Loucy (cell line): ENCODE measurements at regions not wholly inside any gene's neighbourhood (a gene's known extent, or its start where the extent isn't known, plus 50 kb on each side); places are given as distances from the start of the nearest gene placed in this dataset.

Experiments used
- H2AFZ ChIP-seq: fragments of 200-600 bp; sonication (generic); 2 replicates; pipeline ENCODE4 v1.6.0; 2016; ENCODE audit warnings: antibody characterized with exemption, mild to moderate bottlenecking, low read length, moderate library complexity
- H3F3A ChIP-seq: fragments of 200-600 bp; 2 replicates; pipeline ENCODE4 v1.6.0; 2016; ENCODE audit warnings: antibody characterized with exemption, low read depth, mild to moderate bottlenecking
- H3K27me3 ChIP-seq: fragments of 200-600 bp; sonication (generic); 2 replicates; pipeline ENCODE4 v1.6.1; 2014; ENCODE audit warnings: low read length, mild to moderate bottlenecking; ENCODE audit not compliant: insufficient read depth, poor library complexity, severe bottlenecking
- H3K36me3 ChIP-seq: fragments of 200-600 bp; sonication (generic); 2 replicates; pipeline ENCODE4 v1.6.1; 2016; ENCODE audit warnings: low read length; ENCODE audit not compliant: insufficient read depth
- H3K4me1 ChIP-seq: fragments of 200-600 bp; sonication (generic); 2 replicates; pipeline ENCODE4 v1.5.1; 2014; ENCODE audit warnings: low read length, mild to moderate bottlenecking; ENCODE audit not compliant: insufficient read depth, poor library complexity, severe bottlenecking
- H3K4me2 ChIP-seq: fragments of 200-600 bp; sonication (generic); 2 replicates; pipeline ENCODE4 v1.6.0; 2014; ENCODE audit warnings: antibody characterized with exemption, low read length, low read depth, mild to moderate bottlenecking; ENCODE audit not compliant: poor library complexity, severe bottlenecking
- H3K4me3 ChIP-seq: fragments of 200-600 bp; sonication (generic); 2 replicates; pipeline ENCODE4 v1.5.1; 2014; ENCODE audit warnings: low read length, mild to moderate bottlenecking, mixed read lengths; ENCODE audit not compliant: poor library complexity, severe bottlenecking
- H3K79me2 ChIP-seq: fragments of 200-600 bp; sonication (generic); 2 replicates; pipeline ENCODE4 v1.6.1; 2014; ENCODE audit warnings: low read length; ENCODE audit not compliant: insufficient read depth
- H3K9ac ChIP-seq: fragments of 200-600 bp; sonication (generic); 2 replicates; pipeline ENCODE4 v1.6.0; 2014; ENCODE audit warnings: mild to moderate bottlenecking, low read depth, low read length, moderate library complexity; ENCODE audit not compliant: poor library complexity, severe bottlenecking
- H3K9me2 ChIP-seq: fragments of 200-600 bp; sonication (generic); replicated peaks from 2 replicates; pipeline ENCODE4 v1.6.1; 2016; ENCODE audit warnings: low read depth, low read length, mixed read lengths
- H3K9me3 ChIP-seq: fragments of 200-600 bp; sonication (generic); 2 replicates; pipeline ENCODE4 v1.6.1; 2014; ENCODE audit warnings: mild to moderate bottlenecking, antibody characterized with exemption, low read length, low read depth; ENCODE audit not compliant: insufficient read depth
- H4K20me1 ChIP-seq: fragments of 200-600 bp; sonication (generic); 2 replicates; pipeline ENCODE4 v1.6.0; 2014; ENCODE audit warnings: antibody characterized with exemption, low read length, mild to moderate bottlenecking; ENCODE audit not compliant: insufficient read depth, poor library complexity, severe bottlenecking
- CTCF ChIP-seq: fragments of 200-600 bp; sonication (generic); conservative IDR thresholded peaks from 2 replicates; pipeline ENCODE4 v1.5.1; 2014; ENCODE audit warnings: mild to moderate bottlenecking, antibody characterized with exemption, low read length
- EZH2phosphoT487 ChIP-seq: fragments of 200-600 bp; IDR thresholded peaks from 2 replicates; pipeline ENCODE4 v1.6.1; 2018; ENCODE audit warnings: antibody characterized with exemption, mild to moderate bottlenecking, moderate library complexity, borderline replicate concordance

DNA sequence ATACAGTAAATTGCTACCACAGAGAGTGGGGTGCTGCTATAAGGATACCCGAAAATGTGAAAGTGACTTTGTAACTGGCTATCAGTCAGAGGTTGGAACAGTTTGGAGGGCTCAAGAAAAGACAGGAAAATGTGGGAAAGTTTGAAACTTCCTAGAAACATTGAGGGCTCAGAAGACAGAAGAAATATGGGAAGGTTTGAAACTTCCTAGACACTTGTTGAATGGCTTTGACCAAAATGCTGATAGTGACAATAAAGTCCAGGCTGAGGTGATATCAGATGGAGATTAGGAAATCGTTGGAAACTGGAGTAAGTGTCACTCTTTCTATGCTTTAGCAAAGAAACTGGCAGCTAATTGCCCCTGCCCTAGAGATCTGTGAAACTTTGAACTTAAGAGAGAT, 1158.6 kb upstream of the CDH6 start:
- H4K20me1 ChIP-seq, result no peaks in the 10 kb centered on the region
- H2AFZ ChIP-seq, result no peak overlapping the region
- H3F3A ChIP-seq, result no peaks in the 10 kb centered on the region
- H3K9me2 ChIP-seq, result no peaks in the 10 kb centered on the region
- H3K4me2 ChIP-seq, result no peak overlapping the region
- H3K4me3 ChIP-seq, result no peak overlapping the region
- H3K9ac ChIP-seq, result no peak overlapping the region
- TF ChIP-seq EZH2phosphoT487 (no peak), CTCF (no peak)
- H3K79me2 ChIP-seq, result no peaks in the 10 kb centered on the region
- H3K36me3 ChIP-seq, result no peaks in the 10 kb centered on the region
- no peaks in the 10 kb centered on the region for H3K27me3 ChIP-seq
- no peaks in the 10 kb centered on the region for H3K4me1 ChIP-seq
- H3K9me3 ChIP-seq, result no peaks in the 10 kb centered on the region

- no peak for TF ChIP-seq EZH2phosphoT487
- TF ChIP-seq CTCF, result no peak
- H3K9me3 ChIP-seq, result no peaks in the 10 kb centered on the region
- H3K9ac ChIP-seq, result no peak overlapping the region
- no peaks in the 10 kb centered on the region for H3K79me2 ChIP-seq
- H3K27me3 ChIP-seq, result no peaks in the 10 kb centered on the region
- no peak overlapping the region for H3K4me2 ChIP-seq
- H3K36me3 ChIP-seq, result no peaks in the 10 kb centered on the region
- H3K4me1 ChIP-seq, result no peaks in the 10 kb centered on the region
- H3K4me3 ChIP-seq, result no peak overlapping the region
- no peak overlapping the region for H2AFZ ChIP-seq
- no peaks in the 10 kb centered on the region for H3F3A ChIP-seq
- no peaks in the 10 kb centered on the region for H4K20me1 ChIP-seq
- no peaks in the 10 kb centered on the region for H3K9me2 ChIP-seq
These were observed 1163.4 kb upstream of the CDH6 start for GRCh38 chr5:30030101-30030500.

- Histone ChIP-seq H3K4me3 (no peak overlapping the region), H3K27me3 (no peaks in the 10 kb centered on the region), H3K36me3 (no peaks in the 10 kb centered on the region), H3K79me2 (no peaks in the 10 kb centered on the region), H2AFZ (no peak overlapping the region), H3K9me2 (no peaks in the 10 kb centered on the region), H3F3A (no peaks in the 10 kb centered on the region), H3K4me2 (no peak overlapping the region), H3K9ac (no peak overlapping the region), H3K9me3 (no peaks in the 10 kb centered on the region), H3K4me1 (no peaks in the 10 kb centered on the region), H4K20me1 (no peaks in the 10 kb centered on the region)
- TF ChIP-seq CTCF (no peak), EZH2phosphoT487 (no peak)
These were observed 1191.7 kb upstream of the CDH6 start for GRCh38 chr5:30001826-30002225.
